ENCODE measurements at regions not wholly inside any gene's neighbourhood (a gene's known extent, or its start where the extent isn't known, plus 50 kb on each side); places are given as distances from the start of the nearest gene placed in this dataset.

DNA sequence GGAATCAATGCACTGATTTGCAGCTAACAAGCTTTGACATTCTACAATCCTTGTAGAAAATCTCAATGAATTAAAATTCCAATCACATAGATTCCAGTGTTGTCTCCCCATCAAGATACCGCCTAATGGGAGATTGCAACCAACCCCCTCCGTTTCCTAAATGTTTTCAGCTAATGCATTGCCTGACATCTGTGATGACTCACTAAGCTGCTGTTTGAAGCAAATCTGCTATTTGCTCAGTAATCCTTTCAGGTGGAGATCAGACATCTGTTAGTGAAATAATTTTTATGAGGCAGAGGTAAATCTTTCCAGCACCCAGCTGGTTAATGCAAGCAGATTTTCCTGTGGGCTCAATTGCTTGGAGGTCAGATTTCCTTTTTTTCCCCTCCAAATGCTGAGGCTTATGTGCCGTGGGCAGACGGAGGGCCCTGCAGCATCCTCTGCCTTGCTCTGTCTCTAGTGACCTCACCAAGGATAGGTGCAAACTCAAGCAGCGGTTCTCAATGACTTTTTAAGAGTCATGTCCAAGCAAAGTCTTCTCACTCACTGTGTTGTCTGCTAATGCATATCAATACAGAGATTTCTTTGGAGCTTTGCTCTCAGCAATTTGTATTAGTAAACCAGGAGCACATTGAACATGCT, 91.1 kb upstream of the RAB3GAP2 start:
- Mint-ChIP-seq H3K27me3 (no peaks in the 10 kb centered on the region), H3K36me3 (no peaks in the 10 kb centered on the region), H3K27ac (no peak overlapping the region), H3K9me3 (no peaks in the 10 kb centered on the region), H3K4me3 (no peak overlapping the region), H3K4me1 (no peaks in the 10 kb centered on the region)
- DNase-seq, result no peak
- CTCF ChIA-PET, result interaction anchor here (1.4 kb wide), 1 partner anchor 412 kb away, joined by 4 read pairs; no protein-coding TSS in a partner anchor

DNA sequence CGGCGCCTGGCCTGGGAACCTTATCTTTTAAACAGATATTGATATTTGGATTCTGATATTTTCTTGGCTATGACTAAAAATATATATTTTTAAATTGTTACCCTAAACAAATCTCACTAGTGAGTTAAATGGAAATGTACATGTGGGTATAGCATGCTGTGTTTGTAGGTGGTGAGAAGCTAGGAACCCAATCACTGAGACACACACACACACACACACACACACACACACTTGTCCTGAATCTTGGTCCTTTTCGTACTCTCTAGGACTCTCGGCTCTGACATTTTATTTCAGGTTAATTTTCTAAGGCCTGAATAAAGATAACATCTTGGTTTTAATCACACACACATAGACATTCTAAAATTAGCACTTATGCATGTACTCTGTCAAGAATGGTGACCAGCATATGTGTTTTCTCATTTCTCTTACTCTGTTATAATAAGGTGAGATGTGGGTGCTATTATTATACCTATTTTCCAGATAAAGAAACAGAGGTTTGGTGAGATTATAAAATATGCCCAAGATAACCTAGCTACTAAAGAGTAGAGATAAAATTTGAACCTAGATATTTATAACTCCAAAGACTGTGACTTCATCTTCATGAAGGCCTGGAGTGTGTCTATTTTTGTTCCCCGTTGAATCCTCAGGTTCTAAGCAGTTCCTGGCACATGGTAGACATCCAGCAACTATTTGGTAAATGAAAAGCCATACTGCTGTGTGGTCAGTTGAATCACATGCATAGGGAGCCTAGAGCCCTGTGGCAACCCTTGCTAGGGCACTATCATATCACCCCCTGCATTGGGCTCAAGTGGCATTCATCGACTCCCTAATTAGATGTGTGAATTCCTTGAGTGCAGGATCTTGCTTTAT, 85.0 kb upstream of the RAB3GAP2 start:
- Mint-ChIP-seq H3K4me3 (no peak overlapping the region), H3K27ac (no peak overlapping the region), H3K4me1 (no peaks in the 10 kb centered on the region), H3K27me3 (no peaks in the 10 kb centered on the region), H3K36me3 (no peaks in the 10 kb centered on the region), H3K9me3 (no peaks in the 10 kb centered on the region)
- DNase-seq, result no peak
- CTCF ChIA-PET, result no interaction called here

DNA sequence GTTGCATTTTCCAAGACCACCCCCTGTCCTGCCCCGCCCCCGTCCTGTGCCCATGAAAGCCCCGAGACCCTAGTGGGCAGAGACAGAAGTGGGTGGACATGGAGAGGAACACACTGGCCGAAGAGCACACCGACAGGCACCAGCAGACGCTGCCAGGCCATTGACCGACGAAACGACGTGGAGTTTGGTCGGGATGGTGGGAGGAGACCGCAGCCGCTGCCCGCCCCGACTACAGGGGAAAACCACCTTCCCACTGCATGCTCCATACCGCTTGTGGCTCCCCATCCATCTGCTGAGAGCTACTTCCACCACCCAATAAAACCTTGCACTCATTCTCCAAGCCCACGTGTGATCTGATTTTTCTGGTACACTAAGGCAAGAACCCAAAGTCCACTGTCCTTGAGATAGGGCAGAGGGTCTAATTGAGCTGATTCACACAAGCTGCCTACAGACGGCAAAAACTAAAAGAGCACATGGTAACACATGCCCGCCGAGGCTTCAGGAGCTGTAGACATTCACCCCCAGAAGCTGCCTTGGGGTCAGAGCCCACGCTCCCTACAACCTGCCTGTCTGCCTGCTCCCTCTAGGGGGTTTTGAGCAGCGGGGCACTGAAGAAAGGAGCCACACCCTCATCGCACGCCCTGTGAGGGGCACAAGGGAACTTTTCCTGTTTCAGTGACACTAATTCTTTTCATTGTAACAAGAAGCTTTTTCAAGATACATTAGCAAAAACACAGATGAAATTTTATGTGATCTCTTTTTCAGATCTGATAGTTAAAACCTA, 81.2 kb upstream of the RAB3GAP2 start:
- no peaks in the 10 kb centered on the region for H3K4me1 Mint-ChIP-seq
- no peak overlapping the region for H3K4me3 Mint-ChIP-seq
- H3K36me3 Mint-ChIP-seq, result no peaks in the 10 kb centered on the region
- CTCF ChIA-PET, result no interaction called here
- no peak for DNase-seq
- H3K27me3 Mint-ChIP-seq, result peaks cover 7% of the 10 kb centered on the region
- H3K27ac Mint-ChIP-seq, result no peak overlapping the region
- no peaks in the 10 kb centered on the region for H3K9me3 Mint-ChIP-seq

DNA sequence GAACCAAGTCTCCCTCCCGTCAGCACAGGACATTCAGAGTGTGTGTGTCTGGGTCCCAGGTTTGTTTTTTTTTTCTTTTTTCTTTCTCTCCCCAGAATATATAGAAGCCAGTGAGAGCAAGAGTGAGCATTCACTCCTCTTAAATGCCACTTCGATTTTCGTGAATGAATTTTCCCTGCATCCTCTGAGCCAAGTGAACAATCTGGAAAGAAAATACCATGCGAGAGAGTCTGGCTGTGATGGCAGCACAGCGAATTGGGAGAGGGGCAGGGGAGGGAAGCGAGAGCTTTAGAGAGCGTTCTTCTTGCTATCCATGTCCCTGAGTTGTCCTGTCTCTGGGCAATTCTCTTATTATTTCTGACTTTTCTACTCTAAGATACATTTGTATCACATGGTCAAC, 76.0 kb upstream of the RAB3GAP2 start:
- H3K36me3 Mint-ChIP-seq, result no peaks in the 10 kb centered on the region
- no peak overlapping the region for H3K27ac Mint-ChIP-seq
- CTCF ChIA-PET, result no interaction called here
- H3K9me3 Mint-ChIP-seq, result no peaks in the 10 kb centered on the region
- no peaks in the 10 kb centered on the region for H3K4me1 Mint-ChIP-seq
- DNase-seq, result no peak
- no peak overlapping the region for H3K4me3 Mint-ChIP-seq
- peaks cover 18% of the 10 kb centered on the region for H3K27me3 Mint-ChIP-seq

- Mint-ChIP-seq H3K4me1 (no peaks in the 10 kb centered on the region), H3K27ac (no peak overlapping the region), H3K27me3 (peaks cover 18% of the 10 kb centered on the region), H3K4me3 (no peak overlapping the region), H3K9me3 (no peaks in the 10 kb centered on the region), H3K36me3 (no peaks in the 10 kb centered on the region)
- CTCF ChIA-PET, result no interaction called here
- DNase-seq, result no peak
Measured at GRCh38 chr1:220347654-220348175, 75.5 kb upstream of the RAB3GAP2 start.

DNA sequence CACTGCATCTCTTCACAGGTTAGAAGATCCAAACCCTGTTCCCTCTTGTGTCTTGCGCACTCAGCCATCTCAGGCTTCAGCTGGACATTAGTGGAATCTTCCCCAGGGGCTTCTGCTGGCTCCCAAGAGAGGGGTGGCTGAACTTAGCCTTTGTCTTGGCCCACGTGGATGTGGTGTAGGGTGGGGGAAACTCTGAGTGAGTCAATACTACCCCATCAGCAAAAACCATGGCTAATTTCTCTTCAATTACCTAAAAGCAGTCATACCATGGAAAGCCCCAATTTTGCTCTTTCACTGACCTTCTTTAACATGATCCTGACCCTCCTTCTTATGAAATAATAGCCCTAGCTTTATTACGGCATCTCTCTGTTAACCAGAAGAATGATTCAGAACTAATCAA, 72.5 kb upstream of the RAB3GAP2 start:
- Mint-ChIP-seq H3K4me1 (no peaks in the 10 kb centered on the region), H3K36me3 (no peaks in the 10 kb centered on the region), H3K4me3 (no peak overlapping the region), H3K9me3 (no peaks in the 10 kb centered on the region), H3K27ac (no peak overlapping the region), H3K27me3 (peaks cover 11% of the 10 kb centered on the region)
- no peak for DNase-seq
- CTCF ChIA-PET, result no interaction called here

- no peaks in the 10 kb centered on the region for H3K4me1 Mint-ChIP-seq
- no peak overlapping the region for H3K4me3 Mint-ChIP-seq
- DNase-seq, result no peak
- H3K9me3 Mint-ChIP-seq, result no peaks in the 10 kb centered on the region
- CTCF ChIA-PET, result no interaction called here
- no peaks in the 10 kb centered on the region for H3K36me3 Mint-ChIP-seq
- no peak overlapping the region for H3K27ac Mint-ChIP-seq
- H3K27me3 Mint-ChIP-seq, result peaks cover 11% of the 10 kb centered on the region
Measured at GRCh38 chr1:220342853-220343252, 70.6 kb upstream of the RAB3GAP2 start.

GRCh38 chr1:220341126-220341525, 68.9 kb upstream of the RAB3GAP2 start:
- CTCF ChIA-PET, result no interaction called here
- H3K36me3 Mint-ChIP-seq, result no peaks in the 10 kb centered on the region
- no peak overlapping the region for H3K27ac Mint-ChIP-seq
- DNase-seq, result no peak
- no peaks in the 10 kb centered on the region for H3K4me1 Mint-ChIP-seq
- H3K9me3 Mint-ChIP-seq, result no peaks in the 10 kb centered on the region
- peaks cover 4% of the 10 kb centered on the region for H3K27me3 Mint-ChIP-seq
- no peak overlapping the region for H3K4me3 Mint-ChIP-seq

GRCh38 chr1:220339581-220339980, 67.3 kb upstream of the RAB3GAP2 start:
- no peak overlapping the region for H3K4me3 Mint-ChIP-seq
- no peaks in the 10 kb centered on the region for H3K9me3 Mint-ChIP-seq
- no peak for DNase-seq
- H3K27me3 Mint-ChIP-seq, result peaks cover 7% of the 10 kb centered on the region
- CTCF ChIA-PET, result no interaction called here
- H3K27ac Mint-ChIP-seq, result no peak overlapping the region
- H3K36me3 Mint-ChIP-seq, result no peaks in the 10 kb centered on the region
- H3K4me1 Mint-ChIP-seq, result no peaks in the 10 kb centered on the region

GRCh38 chr1:220338759-220339158, 66.5 kb upstream of the RAB3GAP2 start:
- Mint-ChIP-seq H3K4me3 (no peak overlapping the region), H3K9me3 (no peaks in the 10 kb centered on the region), H3K36me3 (no peaks in the 10 kb centered on the region), H3K27me3 (peaks cover 4% of the 10 kb centered on the region), H3K4me1 (no peaks in the 10 kb centered on the region), H3K27ac (no peak overlapping the region)
- CTCF ChIA-PET, result no interaction called here
- no peak for DNase-seq

- no peaks in the 10 kb centered on the region for H3K4me1 Mint-ChIP-seq
- CTCF ChIA-PET, result no interaction called here
- H3K4me3 Mint-ChIP-seq, result no peak overlapping the region
- H3K9me3 Mint-ChIP-seq, result no peaks in the 10 kb centered on the region
- H3K27ac Mint-ChIP-seq, result no peak overlapping the region
- H3K36me3 Mint-ChIP-seq, result no peaks in the 10 kb centered on the region
- DNase-seq, result no peak
- peaks cover 4% of the 10 kb centered on the region for H3K27me3 Mint-ChIP-seq
Measured at GRCh38 chr1:220336391-220337031, 64.3 kb upstream of the RAB3GAP2 start.

- Mint-ChIP-seq H3K27ac (no peak overlapping the region), H3K4me3 (no peak overlapping the region), H3K4me1 (no peaks in the 10 kb centered on the region), H3K27me3 (peaks cover 4% of the 10 kb centered on the region), H3K36me3 (no peaks in the 10 kb centered on the region), H3K9me3 (no peaks in the 10 kb centered on the region)
- CTCF ChIA-PET, result no interaction called here
- DNase-seq, result no peak
Measured at GRCh38 chr1:220335668-220336067, 63.4 kb upstream of the RAB3GAP2 start.

GRCh38 chr1:220331318-220331717, 59.1 kb upstream of the RAB3GAP2 start:
- Mint-ChIP-seq H3K9me3 (no peaks in the 10 kb centered on the region), H3K4me1 (no peaks in the 10 kb centered on the region), H3K4me3 (no peak overlapping the region), H3K27me3 (peaks cover 4% of the 10 kb centered on the region), H3K36me3 (no peaks in the 10 kb centered on the region), H3K27ac (no peak overlapping the region)
- CTCF ChIA-PET, result no interaction called here
- DNase-seq, result no peak

GRCh38 chr1:220330265-220330664, 58.0 kb upstream of the RAB3GAP2 start:
- Mint-ChIP-seq H3K36me3 (no peaks in the 10 kb centered on the region), H3K27me3 (no peaks in the 10 kb centered on the region), H3K4me1 (no peaks in the 10 kb centered on the region), H3K4me3 (no peak overlapping the region), H3K9me3 (no peaks in the 10 kb centered on the region), H3K27ac (no peak overlapping the region)
- CTCF ChIA-PET, result no interaction called here
- no peak for DNase-seq
